HEK293 (cell line): ENCODE measurements at regions not wholly inside any gene's neighbourhood (a gene's known extent, or its start where the extent isn't known, plus 50 kb on each side); places are given as distances from the start of the nearest gene placed in this dataset.

Experiments used
- ZNF48 ChIP-seq: fragments of 450-650 bp; formaldehyde crosslinking; IDR thresholded peaks from 2 replicates; pipeline ENCODE4 v1.5.1; 2016; ENCODE audit warnings: missing biosample characterization, missing genetic modification characterization
- ZNF785 ChIP-seq: fragments of 450-650 bp; formaldehyde crosslinking; IDR thresholded peaks from 2 replicates; pipeline ENCODE4 v1.5.1; 2016; ENCODE audit warnings: missing biosample characterization, missing genetic modification characterization
- TF ChIP-seq, protein P1 (sequence below): fragments of 450-650 bp; formaldehyde crosslinking; IDR thresholded peaks from 2 replicates; pipeline ENCODE4 v1.5.1; 2016; ENCODE audit warnings: missing biosample characterization, missing genetic modification characterization
- TF ChIP-seq, protein P2 (sequence below): IDR thresholded peaks from 2 replicates; pipeline ENCODE4 v1.6.1; 2011; ENCODE audit warnings: mild to moderate bottlenecking, low read depth, low read length, borderline replicate concordance

DNA sequence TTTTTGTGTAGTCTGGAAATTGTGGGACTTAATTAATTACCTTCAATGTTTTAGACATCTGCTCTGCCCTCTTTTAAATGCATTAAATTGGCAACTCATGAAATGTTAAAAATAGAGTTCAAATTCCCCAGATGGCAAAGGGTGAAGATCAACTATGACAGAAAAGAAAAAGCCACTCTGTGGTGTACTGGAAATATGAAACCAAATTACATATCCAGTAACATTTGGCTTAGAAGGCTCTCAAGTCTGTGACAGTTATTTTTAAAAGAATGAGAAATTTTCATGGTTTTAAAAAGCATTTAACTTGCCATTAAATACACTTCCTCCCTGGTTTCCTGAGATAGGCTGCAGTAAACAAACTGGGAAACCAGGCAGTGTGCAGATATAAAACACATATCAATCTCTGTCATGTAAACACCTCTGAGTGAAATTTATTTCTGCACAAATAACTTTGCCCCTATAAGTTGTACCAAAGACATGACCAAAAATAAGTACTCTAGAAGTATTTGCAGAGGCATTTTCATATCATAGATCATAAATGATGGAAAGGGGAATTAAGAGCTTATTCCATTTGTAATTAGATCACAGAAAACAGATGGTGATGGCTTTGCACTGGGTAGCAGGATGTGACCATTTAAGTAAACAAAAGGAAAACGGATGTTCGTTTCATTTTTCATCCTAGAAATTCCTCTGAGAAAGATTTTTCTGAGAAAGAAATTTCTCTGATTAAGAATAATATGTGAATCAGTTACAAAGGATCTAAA lies 360.1 kb downstream of the SAMD5 start:
- TF ChIP-seq ZNF48 (tag by site-specific recombination) = no peak
- no peak for TF ChIP-seq ZNF785 (tag by site-specific recombination)
- TF ChIP-seq, protein P1, sequence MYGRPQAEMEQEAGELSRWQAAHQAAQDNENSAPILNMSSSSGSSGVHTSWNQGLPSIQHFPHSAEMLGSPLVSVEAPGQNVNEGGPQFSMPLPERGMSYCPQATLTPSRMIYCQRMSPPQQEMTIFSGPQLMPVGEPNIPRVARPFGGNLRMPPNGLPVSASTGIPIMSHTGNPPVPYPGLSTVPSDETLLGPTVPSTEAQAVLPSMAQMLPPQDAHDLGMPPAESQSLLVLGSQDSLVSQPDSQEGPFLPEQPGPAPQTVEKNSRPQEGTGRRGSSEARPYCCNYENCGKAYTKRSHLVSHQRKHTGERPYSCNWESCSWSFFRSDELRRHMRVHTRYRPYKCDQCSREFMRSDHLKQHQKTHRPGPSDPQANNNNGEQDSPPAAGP (tag by site-specific recombination) = no peak
- TF ChIP-seq, protein P2, sequence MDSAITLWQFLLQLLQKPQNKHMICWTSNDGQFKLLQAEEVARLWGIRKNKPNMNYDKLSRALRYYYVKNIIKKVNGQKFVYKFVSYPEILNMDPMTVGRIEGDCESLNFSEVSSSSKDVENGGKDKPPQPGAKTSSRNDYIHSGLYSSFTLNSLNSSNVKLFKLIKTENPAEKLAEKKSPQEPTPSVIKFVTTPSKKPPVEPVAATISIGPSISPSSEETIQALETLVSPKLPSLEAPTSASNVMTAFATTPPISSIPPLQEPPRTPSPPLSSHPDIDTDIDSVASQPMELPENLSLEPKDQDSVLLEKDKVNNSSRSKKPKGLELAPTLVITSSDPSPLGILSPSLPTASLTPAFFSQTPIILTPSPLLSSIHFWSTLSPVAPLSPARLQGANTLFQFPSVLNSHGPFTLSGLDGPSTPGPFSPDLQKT = no peak
